Left renal pelvis (tissue), 4 donors: ENCODE measurements at regions not wholly inside any gene's neighbourhood (a gene's known extent, or its start where the extent isn't known, plus 50 kb on each side); places are given as distances from the start of the nearest gene placed in this dataset.

ENCODE experiments used
- DNase-seq, 4 donors: peaks; one replicate each; pipeline ENCODE4 v3.0.0-alpha.2; 2013; ENCODE audit warnings: low read depth in 4 of 4, low spot score in 3 of 4

DNA sequence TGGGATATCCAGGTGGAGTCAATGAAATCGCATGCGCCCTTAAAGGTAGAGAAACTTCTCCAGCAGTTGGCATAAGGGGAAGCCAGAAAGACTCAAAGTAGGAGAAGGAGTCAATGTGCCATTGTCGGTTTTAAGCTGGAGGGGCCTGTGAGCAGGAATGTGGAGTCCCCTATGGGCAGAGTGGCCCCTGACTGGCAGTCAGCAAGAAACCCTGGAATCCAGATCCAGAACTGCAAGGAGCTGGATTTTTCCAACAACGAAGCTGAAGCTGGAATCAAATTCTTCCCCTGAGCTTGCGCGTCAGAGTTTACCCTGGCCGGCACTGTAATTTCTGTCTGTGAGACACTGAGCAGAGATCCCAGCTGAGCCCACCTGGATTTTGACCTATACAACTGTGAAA, 315.0 kb downstream of the DHX35 start:
- DNase-seq = no peak

DNA sequence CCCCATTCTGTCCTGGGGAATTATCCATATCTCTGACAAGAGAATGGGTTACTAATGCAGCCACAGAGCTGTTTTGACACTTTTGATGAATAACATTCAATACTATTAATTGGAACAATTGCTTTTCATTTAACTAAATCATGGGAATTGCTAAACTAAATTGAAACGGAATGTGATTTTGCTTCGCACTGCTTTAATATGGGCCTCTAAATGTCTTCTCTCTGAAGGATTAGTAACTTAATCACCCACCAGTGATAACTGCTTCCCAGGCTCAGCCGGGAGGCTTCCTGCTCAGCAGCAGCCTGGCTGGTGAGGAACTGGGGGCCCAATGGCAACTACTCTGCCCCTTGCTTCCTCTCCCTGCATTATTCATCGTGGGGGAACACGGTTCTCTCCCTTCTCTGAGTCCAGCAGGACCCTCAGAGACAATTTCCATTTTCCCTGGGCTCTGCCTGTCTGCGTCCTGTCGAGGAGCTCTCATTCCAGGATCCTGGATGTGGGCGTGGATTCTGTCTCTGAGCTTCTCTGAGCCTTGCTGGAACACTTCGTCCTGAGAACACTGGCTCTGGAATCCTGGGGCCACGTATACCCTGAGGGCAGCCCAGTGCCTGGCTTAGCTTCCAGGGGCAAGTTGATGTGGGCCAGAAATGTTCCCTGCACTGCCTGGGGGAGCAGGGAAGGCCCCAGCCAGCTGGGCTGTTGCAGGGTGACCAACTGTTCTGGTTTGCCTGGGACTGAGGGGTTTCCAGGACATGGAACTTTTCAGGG, 308.9 kb downstream of the DHX35 start:
- no peak for DNase-seq

DNA sequence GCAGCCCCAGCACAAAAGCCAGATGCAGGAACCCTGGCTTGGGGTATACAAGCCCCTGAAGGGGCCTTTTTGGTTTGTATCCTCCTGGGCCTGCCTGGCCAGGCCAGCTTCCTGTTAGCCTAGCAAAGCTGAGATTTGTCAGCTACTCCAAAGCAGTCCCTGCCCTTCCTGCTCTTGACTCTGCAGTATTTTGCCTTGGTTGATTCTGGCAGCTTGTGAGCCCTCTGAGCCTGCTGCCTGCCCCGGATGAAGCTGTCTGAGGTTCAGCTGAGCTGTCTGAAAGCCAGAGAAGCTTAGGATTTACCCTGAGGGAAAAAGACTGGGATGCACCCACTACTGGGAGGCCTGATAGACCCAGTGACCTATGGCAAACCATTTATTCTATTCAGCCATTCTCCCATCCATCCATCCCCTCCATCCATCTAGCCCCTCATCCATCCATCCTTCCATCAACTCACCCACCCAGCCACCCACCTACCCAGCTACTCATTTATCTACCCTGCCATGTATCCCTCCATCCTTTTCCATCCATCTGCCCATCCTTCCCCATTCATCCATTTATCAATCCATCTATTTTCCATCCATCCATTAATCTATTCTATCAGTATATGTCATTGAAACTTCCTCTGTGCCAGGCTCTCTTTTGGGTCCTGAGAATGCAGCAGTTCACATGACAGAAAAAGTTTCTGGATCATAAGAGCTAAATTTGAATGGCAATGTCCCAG, 307.5 kb downstream of the DHX35 start:
- DNase-seq = no peak

DNA sequence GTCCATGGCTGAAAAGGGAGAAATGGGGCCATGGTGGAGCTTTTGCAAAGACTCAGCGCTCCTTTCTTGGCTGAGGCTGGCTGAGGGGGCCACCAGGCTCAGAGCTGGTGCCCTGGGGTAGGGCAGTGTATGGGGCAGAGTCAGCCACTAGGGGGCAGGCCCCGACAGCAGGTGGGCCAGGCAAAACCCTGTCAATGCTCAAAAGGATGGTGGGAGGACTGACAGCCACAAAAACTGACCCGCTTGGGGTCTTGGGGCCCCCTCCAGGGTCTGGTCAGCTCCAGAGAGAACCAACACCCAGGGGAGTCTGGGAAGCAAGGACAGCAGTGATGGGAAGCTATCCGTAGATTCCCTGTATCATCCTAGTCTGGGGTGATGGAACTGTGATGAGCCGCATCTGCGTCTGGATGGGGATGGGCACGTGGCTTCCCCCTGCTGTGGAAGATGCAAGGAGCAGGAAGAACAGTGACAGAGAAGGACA, 306.9 kb downstream of the DHX35 start:
- no peak for DNase-seq

DNA sequence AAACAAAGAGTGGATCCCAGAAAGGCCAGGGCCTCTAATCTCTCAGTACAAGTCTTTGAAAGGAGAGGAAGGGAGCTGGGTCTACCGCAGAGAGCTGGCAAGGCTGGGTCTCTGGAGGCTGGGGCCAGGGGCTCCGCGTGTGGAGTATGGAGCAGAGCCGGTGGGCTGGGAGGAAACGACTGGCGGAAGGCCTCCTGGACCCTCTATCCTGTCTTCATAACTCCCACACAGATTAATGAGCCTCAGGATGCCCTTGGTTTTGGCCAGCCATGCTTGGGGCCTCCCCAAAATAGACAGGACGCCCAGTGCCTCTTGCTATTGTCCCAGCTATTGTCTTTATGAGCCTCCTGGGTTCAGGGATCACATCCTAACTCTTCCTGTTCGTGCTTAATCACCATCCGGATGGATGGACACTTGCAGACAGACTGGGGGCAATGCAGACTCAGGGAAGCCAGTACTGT, 306.4 kb downstream of the DHX35 start:
- DNase-seq = no peak

DNA sequence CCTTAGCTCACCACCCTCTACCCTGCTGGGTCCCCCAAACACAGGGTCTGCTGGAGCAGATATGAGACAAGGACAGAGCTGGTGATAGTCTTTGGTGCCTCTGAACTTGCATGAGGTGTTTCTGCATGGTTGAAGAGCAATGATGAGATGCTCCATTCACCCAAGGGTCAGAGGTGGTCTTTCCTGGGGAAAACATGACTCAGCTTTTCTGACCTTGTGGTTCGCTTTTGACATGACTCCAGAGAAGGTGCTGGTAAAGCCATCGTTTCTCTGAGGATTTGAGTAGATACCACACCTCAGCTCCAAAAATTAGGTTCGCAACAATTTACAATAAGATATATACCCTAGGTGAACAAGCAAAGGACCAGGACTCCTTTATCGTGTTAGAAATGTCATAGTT, 304.8 kb downstream of the DHX35 start:
- no peak for DNase-seq

DNA sequence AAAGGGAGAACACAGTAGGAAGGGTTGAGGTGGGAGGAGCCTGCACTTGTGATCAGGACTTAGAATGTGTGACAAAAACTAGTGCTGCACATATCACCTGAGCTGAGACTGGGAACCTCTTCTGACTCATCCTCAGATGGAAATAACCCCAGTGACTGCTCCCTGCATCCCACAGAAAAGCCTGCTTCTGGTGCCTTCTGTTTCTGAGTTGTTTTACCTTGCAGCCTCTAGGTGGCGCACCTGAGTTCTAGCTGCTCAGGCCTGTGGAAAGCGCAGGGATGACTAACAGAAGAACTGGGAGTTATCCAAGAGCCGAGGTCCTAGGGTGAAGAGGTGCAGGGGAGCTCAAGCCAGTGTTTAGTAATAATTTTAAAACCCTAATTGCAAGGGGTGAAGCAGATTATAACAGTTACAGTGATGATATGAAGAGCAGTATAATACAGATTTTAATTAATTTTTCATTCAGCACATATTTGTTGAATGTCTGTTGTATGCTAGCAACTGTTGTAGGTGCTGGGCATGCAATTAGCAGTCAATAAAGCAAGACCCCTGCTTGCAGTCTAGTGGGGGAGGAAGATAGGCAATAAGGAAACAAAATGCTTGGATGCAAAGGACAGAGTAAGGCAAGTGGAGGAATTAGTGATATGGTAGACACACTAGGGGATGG, 302.5 kb downstream of the DHX35 start:
- DNase-seq = no peak

DNA sequence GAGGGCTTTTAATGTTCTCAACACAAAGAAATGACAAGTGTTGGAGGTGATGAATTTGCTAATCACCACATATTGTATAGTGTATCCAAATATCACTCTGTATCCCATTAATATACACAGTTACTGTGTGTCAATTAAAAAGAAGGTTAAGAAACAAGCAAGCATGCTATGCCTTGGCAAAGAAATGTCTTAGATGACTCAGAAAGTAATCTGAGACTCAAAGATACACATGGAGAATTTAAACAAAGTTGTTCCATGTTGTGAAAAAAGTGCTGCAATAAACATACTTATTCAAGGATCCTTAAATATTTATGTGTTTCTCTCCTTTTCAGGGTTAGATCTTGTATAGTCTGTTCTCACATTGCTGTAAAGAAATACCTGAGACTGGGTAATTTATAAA, 300.9 kb downstream of the DHX35 start:
- no peak for DNase-seq

DNA sequence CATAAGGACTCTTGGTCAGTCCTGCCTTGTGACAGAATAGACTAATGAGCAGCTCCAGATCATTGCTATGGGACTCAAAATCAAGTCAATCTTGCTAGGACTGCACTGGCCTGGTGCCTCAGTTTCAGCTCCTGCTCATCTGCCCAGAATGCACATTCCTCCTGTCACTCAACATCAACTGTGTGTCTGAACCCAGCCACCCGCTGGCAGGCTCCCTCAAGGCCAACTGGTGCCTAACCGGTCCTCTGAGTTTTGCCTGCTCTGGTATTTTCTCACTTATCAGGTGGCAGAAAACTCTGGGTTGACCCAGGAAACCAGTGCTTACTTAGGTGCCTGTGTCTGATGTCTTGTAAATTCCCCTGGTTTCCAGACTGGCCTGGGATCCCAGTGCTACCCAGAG, 297.7 kb downstream of the DHX35 start:
- DNase-seq = no peak

DNA sequence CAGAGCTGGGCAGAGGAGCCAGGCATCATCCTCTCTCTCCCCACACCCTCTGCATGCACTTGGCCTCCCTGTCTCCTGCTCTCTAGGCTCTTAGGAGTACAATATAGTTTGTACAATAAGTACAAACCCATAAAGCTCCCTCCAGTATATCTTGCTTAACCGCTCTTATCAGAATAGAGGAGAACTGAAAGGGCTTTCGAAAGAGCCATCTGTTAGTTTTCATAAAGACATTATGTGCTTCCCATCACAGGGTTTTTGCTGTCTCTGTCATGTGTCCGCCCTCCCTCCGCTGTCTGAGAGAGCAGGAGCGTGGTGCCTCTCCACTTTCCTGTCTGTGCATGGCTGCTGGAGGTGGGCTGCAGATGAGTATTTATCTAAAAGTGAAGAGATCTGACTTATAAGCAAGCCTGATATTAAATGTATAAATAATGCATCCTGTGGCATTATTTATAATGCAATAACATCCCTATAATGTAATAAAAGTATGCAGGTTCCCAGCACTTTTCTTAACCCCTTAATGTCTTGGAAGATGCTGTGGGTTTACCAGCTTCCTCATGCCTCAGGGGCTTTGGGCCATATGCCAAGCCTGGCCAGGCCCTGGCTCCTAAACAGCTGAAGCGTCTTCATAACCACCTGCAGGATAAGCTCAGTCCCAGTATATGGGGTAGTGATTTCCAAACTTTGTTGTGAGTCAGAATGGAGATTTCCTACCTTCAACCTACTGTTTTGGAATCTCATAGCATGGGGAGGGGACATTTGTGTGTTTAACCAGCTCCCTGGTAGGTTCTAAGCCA, 297.1 kb downstream of the DHX35 start:
- no peak for DNase-seq

DNA sequence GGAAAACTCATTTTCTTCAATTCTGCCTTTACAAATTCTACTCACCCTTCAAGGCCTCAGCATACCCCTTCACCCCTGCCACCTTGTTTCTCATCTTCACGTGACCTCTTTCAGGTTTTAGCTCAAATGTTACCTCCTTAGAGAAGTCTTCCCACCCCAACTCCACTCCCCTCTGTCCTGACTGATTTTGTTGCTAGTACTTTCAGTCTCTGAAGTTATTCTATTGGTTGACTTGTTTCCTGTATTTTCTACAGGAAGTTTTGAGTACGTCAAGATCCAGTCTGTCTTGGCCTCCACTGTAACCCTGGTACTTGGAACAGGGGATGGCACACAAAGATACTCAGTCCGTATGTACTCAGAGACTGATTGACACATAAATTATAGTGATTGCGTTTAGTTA, 296.1 kb downstream of the DHX35 start:
- DNase-seq = no peak

DNA sequence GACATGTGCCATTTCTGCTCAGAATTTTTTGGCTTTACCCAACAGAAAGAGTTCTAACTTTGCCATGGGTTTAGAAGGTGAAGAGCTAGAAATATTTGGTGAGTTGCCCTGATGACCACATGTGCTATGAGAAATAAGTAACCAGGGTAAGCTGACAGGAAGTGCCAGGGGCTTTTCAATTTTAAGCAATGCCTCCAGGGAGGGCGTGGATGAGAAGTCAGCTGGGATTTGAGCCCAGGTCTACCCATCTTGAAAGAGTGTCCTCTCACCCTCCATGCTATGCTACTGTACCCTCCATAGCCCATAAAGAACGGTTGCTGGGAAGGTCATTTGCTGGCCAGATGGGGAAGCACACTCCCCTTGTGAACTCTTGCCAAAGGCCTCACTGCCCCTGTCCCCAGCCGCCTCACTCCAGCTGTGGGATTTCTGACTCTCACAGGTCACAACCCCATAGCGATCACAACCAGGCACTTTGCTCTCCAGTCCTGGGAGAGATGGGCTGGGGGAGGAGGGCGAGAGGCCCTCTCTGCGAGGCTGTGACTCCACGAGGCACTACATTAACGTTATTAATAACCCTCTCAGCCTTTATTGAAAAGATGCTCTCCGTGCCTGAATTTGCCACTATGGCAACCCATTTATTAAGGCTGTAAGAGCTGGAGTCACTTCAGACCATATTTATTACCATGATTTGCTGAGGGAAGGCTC, 291.1 kb downstream of the DHX35 start:
- DNase-seq = no peak

DNA sequence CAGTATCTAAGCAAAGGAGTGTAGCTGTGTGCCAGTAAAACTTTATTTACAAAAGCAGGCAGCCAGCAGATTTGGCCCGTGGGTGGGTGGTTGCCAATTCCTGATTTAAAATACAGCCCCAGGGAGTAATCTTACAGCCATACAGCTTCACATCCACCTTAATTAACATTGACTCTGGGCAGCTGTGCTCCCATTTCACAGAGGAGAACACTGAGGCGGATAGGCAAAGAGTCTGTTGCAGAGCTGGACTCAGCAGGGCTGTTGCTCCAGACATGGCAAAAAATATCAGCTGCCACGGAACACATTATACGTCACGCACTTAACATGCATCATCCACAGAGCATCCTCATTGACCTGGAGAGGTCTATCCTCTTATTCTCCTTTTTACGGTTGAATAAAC, 289.9 kb downstream of the DHX35 start:
- DNase-seq = no peak

DNA sequence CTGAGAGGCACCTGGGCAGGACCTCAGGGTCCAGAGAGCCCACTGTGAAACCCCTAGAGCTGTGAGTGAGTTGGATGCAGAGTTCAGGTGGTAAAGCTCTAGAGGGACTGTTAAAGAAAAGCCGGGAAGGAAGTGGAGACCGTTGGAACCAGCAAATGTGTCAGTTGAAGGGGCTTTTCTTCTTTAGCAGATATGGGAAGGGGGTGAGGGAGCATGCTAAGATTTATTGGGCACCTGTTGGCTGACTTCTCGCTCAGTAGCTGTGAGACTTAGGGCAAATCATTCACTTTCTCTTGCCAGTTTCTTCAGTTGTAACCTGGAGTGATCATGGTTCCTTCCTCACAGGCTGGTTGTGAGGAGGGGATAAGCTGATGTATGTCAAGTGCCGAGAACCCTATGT, 287.7 kb downstream of the DHX35 start:
- DNase-seq = no peak

DNA sequence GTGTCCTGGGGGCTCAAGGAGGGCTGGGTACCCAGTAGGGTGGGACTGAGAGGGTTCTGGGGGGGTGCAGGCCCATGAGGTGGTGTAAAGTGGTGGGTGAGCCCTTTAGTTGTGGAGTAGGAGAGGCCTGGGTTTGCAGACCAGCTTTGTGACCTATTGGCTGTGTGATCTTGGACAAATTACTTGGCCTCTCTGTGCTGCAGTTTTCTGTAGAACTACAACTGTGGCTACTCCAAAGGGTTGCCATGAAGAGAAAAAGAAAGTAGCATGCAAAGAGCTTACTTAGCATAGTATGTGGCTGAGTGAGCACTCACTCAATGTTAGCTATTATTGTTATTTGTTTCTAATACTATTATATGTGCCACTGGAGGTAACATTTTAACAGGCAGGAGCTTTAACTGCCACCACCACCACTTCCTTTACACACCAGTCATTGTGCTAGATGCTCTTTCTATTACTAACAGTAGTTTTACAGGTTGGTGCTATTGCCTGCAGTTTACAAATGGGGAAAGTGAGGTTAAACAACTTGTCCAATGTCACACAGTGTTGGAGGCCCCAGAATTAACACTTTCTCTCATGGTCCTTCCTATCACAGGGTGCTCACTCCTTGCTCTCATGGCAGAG, 286.8 kb downstream of the DHX35 start:
- no peak for DNase-seq

DNA sequence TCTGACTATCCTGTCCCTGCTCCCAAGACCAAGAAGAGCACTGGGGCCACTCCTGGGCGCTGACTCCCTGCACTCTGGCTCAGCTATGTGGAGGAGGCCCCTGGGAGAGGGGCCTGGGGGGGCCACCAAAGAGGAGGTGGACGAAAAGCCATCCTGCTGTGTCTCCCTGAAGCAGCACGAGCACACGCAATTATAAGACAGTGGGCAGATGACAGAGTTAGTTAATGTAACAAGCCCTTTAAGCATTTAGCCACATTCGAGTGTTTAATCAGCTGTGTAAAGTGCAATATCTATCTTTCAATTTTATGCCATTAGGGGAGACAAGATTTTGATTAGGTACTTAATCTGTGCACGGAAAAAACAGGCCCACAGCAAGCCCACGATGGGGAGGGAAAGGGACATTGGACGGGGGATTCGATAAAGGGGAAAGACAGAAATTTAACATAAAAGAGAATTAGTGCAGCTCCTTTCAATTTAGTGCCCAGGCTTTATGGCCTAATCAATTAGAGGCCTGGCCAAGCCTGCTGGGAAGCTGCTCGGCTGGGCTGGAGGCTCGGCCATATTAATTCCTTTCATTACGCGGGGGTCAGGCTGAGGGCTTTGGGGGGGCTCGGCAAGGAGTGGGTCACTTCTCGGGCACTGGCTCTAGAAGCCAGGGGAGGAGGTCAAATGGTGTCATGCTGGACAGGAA, 286.2 kb downstream of the DHX35 start:
- no peak for DNase-seq

DNA sequence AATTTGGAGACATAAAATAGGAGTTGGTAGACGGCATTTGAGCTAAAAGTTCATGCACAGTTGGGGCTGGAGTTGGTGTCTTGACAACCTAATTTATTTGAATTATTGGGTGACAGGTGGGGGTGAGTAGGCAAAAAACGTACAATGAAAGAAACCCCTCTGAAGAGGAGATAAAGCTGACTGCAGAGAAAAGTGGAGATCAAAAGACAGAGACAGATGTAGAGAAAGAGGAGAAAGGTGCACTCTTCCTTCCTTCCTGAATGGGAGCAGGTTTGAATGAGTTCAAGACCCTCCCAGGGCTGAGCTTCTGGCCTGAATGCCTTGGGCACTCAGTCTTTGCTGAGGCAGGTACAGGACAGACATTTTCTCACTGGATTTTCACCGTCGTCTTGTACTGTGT, 284.3 kb downstream of the DHX35 start:
- DNase-seq = no peak

DNA sequence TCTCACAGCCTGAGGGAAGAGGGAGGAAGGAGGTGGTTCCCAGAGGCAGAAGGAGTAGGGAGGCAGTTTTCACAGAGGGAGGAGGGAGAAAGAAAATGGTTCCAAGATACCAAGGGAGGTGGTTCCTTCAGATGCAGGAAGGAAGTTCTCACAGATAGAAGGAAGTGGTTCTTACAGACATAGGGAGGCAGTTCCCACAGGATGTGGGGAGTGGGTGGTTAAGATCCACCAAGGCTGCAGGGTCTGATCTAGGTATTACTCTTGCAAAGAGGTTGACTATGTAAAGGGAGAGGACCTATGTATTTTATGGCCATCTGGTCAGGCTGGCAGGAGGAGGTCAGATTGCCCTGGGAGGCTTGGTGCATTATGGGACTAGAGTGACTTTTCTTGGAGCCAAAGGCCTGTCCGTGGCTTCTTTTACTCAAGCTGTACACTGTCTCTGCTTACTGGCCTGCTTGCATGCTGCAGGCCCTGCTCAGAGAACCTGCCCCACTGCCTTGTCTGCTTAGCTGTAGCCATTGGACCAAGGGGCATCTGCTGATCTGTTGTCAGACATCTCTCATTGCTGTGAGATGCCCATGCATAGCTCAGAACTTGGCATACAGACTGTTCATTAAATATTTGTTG, 283.7 kb downstream of the DHX35 start:
- no peak for DNase-seq

DNA sequence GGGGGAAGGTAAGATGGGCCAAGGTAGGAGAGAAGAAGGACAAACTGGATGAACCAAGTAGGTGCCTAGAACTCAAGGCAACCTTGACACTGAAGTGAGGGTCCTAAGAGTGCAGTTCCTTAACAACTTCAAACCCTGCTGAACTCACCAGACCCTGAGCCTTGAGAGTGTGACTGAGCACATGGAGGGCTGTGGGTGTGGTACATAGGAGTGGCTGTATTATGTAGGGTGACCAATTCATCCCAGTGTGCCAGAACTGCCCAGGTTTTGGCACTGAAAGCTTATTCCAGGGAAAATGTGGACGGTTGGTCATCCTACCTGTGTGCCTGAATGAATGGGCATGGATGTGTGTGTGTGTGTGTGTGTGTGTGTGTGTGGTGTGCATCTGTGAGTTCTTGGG, 281.8 kb downstream of the DHX35 start:
- no peak for DNase-seq
